Head of caudate nucleus (tissue), 42 donors: ENCODE measurements at regions not wholly inside any gene's neighbourhood (a gene's known extent, or its start where the extent isn't known, plus 50 kb on each side); places are given as distances from the start of the nearest gene placed in this dataset.
"Not testable (repeated sequence)": the region's sequence is repeated elsewhere in the genome, so short reads cannot be mapped to it uniquely, and the experiment has no call there.

Source experiments
- DNase-seq, 42 donors: peaks; one replicate each; pipeline versions ENCODE4 v3.0.0 to v3.0.0-alpha.2; 2020 to 2021; ENCODE audit warnings: mixed read lengths in 7 of 42
- intact Hi-C: fragments of 100-400 bp; cut with DNase I; formaldehyde crosslinking; loops from one replicate; pipeline ENCODE4 v1.15.0; 2022

- no peak for DNase-seq
- intact Hi-C loops = loop anchor here (10.0 kb wide), 1 partner anchor 255 kb away; no protein-coding TSS in a partner anchor
Measured at GRCh38 chrX:120759685-120760084, 116.0 kb downstream of the CT47B1 start.

GRCh38 chrX:120755066-120755846, 120.4 kb downstream of the CT47B1 start:
- no peak for DNase-seq
- intact Hi-C loops = no loop called here

DNA sequence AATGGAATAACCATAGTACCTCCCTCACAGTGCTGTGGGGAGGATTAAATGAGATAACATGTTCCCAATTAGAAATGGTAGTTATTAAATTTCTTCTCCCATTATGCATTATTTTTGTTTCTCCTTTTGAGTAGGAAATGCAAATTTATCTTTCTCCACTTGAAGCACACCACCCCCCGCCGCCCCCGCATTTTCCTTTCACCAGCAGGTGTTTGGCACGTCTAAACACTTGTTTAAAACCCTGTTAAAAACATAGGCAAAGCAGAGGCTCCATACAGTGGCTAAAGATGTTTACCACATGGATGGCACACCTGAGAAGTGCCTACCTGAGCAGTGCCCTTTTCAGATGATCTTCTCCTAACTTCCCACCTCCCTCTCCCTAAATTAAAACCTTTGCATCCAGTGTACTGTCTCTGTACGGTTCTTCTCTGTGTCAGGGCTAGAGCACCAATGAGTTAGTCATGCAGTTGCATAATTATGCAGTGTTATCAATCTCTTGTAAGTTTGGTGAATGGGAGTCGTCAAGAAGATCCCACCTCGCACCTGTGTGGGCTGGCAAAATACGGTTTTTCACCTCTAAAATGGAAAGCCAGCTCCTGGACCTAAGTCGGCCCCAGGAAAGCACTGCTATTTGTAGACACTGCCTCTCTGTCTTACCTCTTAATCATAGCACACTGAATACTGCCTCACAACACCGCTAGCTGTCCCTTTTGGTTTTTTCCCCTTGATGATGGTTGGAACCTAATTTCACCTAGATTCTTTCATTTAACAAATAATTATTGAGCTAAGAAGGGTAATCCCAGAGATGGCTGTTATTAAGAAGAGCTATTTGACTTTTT, 122.0 kb downstream of the CT47B1 start:
- intact Hi-C loops = no loop called here
- DNase-seq = peak in 1 of 42 donors; percentile 22

GRCh38 chrX:120752431-120753082, 122.7 kb upstream of the C1GALT1C1 start:
- DNase-seq = no peak
- intact Hi-C loops = no loop called here

DNA sequence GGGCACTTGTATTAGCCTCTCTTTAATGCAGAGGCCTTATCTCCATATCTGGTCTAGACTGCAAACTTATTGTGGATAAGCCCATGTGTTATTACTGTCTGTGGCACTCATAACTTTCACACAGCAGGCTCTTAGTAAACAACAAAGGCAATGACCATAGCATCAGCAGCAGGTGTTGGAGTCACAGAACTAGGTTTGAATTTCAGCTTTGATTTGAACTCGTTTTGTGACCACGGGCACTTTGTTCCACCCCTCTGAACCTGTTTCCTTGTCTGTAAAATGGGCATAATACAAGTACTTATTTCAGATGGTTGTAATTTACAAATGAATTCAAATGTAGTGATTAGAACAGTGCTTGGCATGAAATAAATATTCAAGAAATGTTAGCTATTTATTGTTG, 121.8 kb upstream of the C1GALT1C1 start:
- DNase-seq = no peak
- intact Hi-C loops = no loop called here

GRCh38 chrX:120750381-120750780, 120.5 kb upstream of the C1GALT1C1 start:
- no peak for DNase-seq
- intact Hi-C loops = no loop called here

DNA sequence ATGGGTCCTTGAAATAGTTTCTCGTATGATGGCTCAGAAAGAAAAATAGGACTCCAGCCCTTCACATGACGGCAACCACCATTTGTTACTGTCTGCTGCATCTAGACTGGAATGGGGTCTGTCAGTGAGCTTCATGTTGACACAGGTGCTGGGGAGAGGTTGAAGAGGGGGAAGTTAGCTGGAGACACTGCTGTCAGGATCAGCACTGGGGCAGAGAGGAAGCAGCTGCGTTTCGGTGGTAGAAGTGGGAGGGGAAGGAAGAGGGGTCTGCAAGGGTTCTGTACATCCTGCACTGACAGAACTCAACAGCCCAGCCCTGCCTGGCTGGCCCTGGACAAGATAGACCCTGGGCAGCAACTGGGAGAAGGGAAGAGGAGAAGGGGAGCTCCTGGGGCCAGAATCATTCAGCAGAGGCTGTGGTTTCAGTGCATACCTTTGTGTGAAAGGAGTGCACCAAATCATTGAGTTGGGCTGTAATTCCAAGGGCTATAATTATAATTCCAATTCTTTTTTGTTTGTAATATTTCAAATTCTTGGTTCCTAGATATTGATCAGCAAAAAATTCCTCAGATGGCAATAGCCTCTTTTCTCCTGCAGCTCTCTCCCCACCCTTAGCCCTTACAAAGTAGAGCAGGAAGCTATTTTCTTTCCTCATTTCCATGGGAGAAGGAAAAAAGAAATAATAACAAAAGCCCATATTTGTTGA, 119.4 kb upstream of the C1GALT1C1 start:
- intact Hi-C loops = no loop called here
- no peak for DNase-seq

GRCh38 chrX:120746153-120746552, 116.3 kb upstream of the C1GALT1C1 start:
- no peak for DNase-seq
- intact Hi-C loops = no loop called here

- intact Hi-C loops = no loop called here
Measured at GRCh38 chrX:120742946-120743665, 113.3 kb upstream of the C1GALT1C1 start.

DNA sequence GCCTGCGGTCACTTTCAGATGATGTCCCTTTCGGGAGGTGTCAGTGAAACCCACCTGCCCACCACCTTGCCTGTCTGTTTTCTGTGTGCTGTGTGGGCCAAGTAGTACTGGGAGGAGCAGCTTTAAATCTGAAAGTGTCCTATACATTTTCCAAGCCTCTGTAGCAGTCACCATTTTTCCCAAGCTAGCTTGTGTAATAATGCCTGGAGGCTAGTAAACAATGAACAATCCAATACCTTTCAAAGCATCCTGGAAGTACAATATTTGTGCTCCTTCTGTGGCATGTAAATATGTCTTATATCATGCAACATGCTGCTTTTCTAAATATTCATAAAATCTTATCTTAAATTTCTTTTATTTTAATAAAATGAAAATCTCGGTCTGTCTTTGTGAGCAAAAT, 111.6 kb upstream of the C1GALT1C1 start:
- intact Hi-C loops = no loop called here

More at GRCh38 chrX:120742946-120743665, 113.3 kb upstream of the C1GALT1C1 start:
- no peak for DNase-seq

GRCh38 chrX:120740072-120740471, 110.2 kb upstream of the C1GALT1C1 start:
- DNase-seq = no peak
- intact Hi-C loops = no loop called here

More for the DNA sequence above, 111.6 kb upstream of the C1GALT1C1 start:
- DNase-seq = no peak

DNA sequence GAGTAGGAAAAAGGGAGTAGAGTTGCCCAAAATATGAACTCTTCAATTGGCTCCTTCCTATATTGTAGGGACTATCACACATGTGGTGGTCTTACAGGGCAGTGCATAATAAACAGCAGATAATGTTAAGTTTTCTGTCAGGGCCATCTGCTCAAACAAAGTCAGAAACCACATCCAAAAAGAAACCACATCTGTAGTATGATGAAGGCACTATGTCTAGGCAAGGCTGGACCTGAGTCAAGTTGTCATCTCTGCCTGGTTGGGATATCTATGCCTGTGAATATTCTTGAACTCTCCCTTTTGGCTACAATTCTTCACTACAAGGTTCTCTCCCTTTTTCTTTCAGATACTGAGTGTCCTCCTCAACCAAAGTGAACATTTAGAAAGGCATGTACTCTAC, 109.4 kb upstream of the C1GALT1C1 start:
- intact Hi-C loops = no loop called here

GRCh38 chrX:120736989-120737388, 107.1 kb upstream of the C1GALT1C1 start:
- DNase-seq = no peak
- intact Hi-C loops = no loop called here

More for the DNA sequence above, 109.4 kb upstream of the C1GALT1C1 start:
- no peak for DNase-seq

DNA sequence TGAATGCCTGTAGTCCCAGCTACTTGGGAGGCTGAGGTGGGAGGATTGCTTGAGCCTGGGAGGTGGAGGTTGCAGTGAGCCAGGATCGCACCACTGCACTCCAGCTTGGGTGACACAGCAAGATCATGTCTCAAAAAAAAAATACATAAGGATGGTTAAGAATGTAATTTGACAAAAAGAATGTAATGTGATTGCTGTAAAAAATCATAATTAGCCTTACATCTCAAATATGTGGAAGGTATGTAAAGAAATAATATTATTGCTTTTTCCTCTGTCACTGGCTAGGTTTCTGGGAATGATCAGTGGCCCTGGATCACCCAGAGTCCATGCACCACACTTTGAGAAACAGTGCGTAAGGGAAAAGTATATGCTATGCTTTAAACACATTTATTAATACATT, 106.1 kb upstream of the C1GALT1C1 start:
- intact Hi-C loops = no loop called here
- DNase-seq = no peak

GRCh38 chrX:120732879-120733278, 103.0 kb upstream of the C1GALT1C1 start:
- DNase-seq = no peak
- intact Hi-C loops = no loop called here

- no peak for DNase-seq
- intact Hi-C loops = no loop called here
Measured at GRCh38 chrX:120732461-120732860, 102.6 kb upstream of the C1GALT1C1 start.

DNA sequence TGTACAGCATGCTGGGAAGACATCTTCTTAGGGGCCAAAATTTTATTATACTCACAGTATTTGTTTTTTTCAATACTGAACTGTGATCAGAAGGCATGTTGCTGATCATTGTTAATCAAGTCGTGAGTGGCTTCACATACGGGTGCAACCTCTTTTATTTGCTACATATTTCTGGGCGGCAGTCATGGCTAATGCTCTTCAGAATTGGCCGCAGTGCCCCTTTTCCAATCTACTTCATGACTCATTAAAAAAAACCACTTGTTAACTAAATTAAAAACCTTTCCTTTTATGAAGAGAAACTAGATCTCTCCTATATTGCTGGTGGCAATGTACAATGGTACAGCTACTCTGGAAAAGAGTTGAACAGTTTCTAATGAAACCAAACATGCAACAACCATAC, 101.5 kb upstream of the C1GALT1C1 start:
- DNase-seq = no peak
- intact Hi-C loops = no loop called here

- DNase-seq, intact Hi-C loops: not testable (repeated sequence)
Measured at GRCh38 chrX:120729506-120730255, 99.8 kb upstream of the C1GALT1C1 start.
